ENCODE measurements at regions not wholly inside any gene's neighbourhood (a gene's known extent, or its start where the extent isn't known, plus 50 kb on each side); places are given as distances from the start of the nearest gene placed in this dataset.

DNA sequence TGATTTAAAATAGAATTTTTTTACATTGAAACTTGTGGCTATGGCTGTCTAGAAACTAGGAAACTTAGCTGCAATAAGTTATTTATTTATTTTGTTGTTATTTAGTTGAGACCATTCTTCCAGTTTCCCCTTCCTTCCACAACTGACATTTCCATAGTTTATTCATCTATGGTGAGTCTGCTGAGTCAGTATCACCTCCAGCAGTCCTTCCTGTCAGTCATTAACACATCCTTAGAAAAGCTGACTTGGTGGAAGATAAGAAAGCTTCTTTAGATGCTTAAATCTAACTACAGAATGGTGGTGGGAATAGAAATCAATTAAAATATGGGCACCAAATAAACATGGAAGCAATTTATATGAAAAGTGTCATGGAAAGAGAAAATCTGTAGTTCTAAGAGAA, 714.0 kb downstream of the RWDD3 start:
- Histone ChIP-seq H4K20me1 (replicated peaks; ENCODE audit: control insufficient read depth, insufficient read depth, low read length) (no peaks in the 10 kb centered on the region), H3K27me3 (ENCODE audit: control insufficient read depth in 2 of 2, insufficient read depth in 2 of 2, low read length in 2 of 2) (no peaks in the 10 kb centered on the region), H3K4me3 (no peak overlapping the region), H3K4me2 (ENCODE audit: insufficient read depth, low read length) (no peak overlapping the region), H3K79me2 (ENCODE audit: control insufficient read depth, insufficient read depth, low read length) (no peaks in the 10 kb centered on the region), H3K9me1 (ENCODE audit: control insufficient read depth, insufficient read depth, low read length) (no peaks in the 10 kb centered on the region), H3K36me3 (ENCODE audit: control insufficient read depth, insufficient read depth, low read length) (no peaks in the 10 kb centered on the region), H3K27ac (ENCODE audit: extremely low read depth, low read depth, low read length) (no peak overlapping the region), H3K9me3 (replicated peaks; ENCODE audit: control insufficient read depth, insufficient read depth, low read depth, low read length) (no peaks in the 10 kb centered on the region; the same call in 1 of the 2 replicates), H3K9ac (ENCODE audit: insufficient read depth in 1 of 2, low read depth in 2 of 2, low read length in 2 of 2) (no peak overlapping the region), H2AFZ (ENCODE audit: low read depth, low read length) (no peak overlapping the region), H3K4me1 (replicated peaks in 1 of 2; ENCODE audit: control insufficient read depth in 2 of 2, insufficient read depth in 2 of 2, low read length in 2 of 2) (no peaks in the 10 kb centered on the region)
- POLR2A ChIA-PET: no interaction called here
- DNase-seq (ENCODE audit: extremely low read depth in 1 of 4, low spot score in 3 of 4): no peak
- no peak for FAIRE-seq
- intact Hi-C loops (cut with micrococcal nuclease): no loop called here
- CTCF ChIA-PET (ENCODE audit: low intra/inter-chr PET ratio): no interaction called here
- in situ Hi-C loops (cut with MboI): no loop called here
- no peak for TF ChIP-seq PRMT5 (CRISPR knock-in tag; IDR thresholded peaks at IDR 0.05)
- TF ChIP-seq MEF2A (IDR thresholded peaks at IDR 0.05; ENCODE audit: control insufficient read depth, low read depth, low read length): no peak
- TF ChIP-seq LEF1 (IDR thresholded peaks at IDR 0.05): no peak
- no peak for TF ChIP-seq SREBF2 (CRISPR knock-in tag; IDR thresholded peaks at IDR 0.05)
- TF ChIP-seq MEIS2 (IDR thresholded peaks at IDR 0.05; ENCODE audit: partially characterized antibody): no peak
- no TSS peak for BruUV-seq (replicated peaks)
- ATAC-seq: no peak

DNA sequence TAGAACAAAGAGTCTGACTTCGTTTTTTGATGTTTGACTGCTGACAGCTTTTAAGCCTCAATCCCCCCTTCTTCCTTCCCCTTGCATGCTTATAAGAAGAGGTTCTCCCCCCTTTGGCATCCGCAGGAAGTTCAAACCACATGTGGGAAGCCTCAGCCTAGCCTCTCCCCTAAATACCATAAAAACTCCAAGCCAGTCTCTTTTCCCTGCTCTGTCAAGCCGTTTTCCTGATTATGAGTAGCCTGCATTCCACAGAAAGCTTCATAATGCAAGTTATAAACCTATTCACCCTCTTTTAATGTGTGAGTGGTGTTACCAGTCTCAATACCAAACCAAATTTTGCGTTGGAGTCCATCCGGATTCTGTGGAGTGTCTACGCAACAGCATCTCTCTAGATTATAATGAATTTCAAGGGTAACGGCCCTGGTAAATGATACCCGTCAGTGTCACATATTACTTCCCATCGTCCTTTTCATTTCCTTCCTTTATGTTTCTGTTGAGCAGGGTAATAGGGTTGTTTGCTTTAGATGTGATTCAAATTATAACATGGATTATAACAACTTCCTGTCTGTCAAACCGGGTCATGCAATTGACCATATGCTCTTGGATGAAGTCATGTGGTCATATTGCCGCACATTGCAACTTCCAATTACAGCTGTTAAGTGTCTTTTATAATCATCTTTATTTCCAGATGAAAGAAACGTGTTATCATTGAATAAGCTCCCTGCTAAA, 717.5 kb downstream of the RWDD3 start:
- H3K27me3 ChIP-seq (ENCODE audit: control insufficient read depth in 2 of 2, insufficient read depth in 2 of 2, low read length in 2 of 2): no peaks in the 10 kb centered on the region
- TF ChIP-seq SREBF2 (CRISPR knock-in tag; IDR thresholded peaks at IDR 0.05) (no peak), MTA3 (IDR thresholded peaks at IDR 0.05; ENCODE audit: borderline replicate concordance) (no peak), ZNF175 (CRISPR knock-in tag; IDR thresholded peaks at IDR 0.05; ENCODE audit: low read depth) (no peak), RAD51 (IDR thresholded peaks at IDR 0.05; ENCODE audit: borderline replicate concordance, low read depth) (no peak)
- ChIA-PET CTCF (ENCODE audit: low intra/inter-chr PET ratio) (no interaction called here), POLR2A (no interaction called here)
- H3K9ac ChIP-seq (ENCODE audit: insufficient read depth in 1 of 2, low read depth in 2 of 2, low read length in 2 of 2): no peak overlapping the region
- H3K9me3 ChIP-seq (replicated peaks; ENCODE audit: control insufficient read depth, insufficient read depth, low read depth, low read length): no peaks in the 10 kb centered on the region
- H4K20me1 ChIP-seq (replicated peaks; ENCODE audit: control insufficient read depth, insufficient read depth, low read length): no peaks in the 10 kb centered on the region
- under 1% methylated on average over 12 of the region's 12 CpGs for WGBS (ENCODE audit: insufficient coverage, low coverage, missing lambda C conversion rate)
- DNase-seq (ENCODE audit: extremely low read depth in 1 of 4, low spot score in 3 of 4) (no peak), FAIRE-seq (no peak), ATAC-seq (no peak)
- intact Hi-C loops (cut with micrococcal nuclease) (no loop called here), in situ Hi-C loops (cut with MboI) (no loop called here)
- BruUV-seq (replicated peaks): no TSS peak
- no peaks in the 10 kb centered on the region for H3K4me1 ChIP-seq (replicated peaks in 1 of 2; ENCODE audit: control insufficient read depth in 2 of 2, insufficient read depth in 2 of 2, low read length in 2 of 2)
- no peak overlapping the region for H3K4me2 ChIP-seq (ENCODE audit: insufficient read depth, low read length)
- no peak overlapping the region for H3K4me3 ChIP-seq
- H3K36me3 ChIP-seq (ENCODE audit: control insufficient read depth, insufficient read depth, low read length): no peaks in the 10 kb centered on the region
- no peaks in the 10 kb centered on the region for H3K79me2 ChIP-seq (ENCODE audit: control insufficient read depth, insufficient read depth, low read length)
- H2AFZ ChIP-seq (ENCODE audit: low read depth, low read length): no peak overlapping the region
- H3K9me1 ChIP-seq (ENCODE audit: control insufficient read depth, insufficient read depth, low read length): no peaks in the 10 kb centered on the region
- H3K27ac ChIP-seq (ENCODE audit: extremely low read depth, low read depth, low read length): no peak overlapping the region
